ENCODE measurements at regions not wholly inside any gene's neighbourhood (a gene's known extent, or its start where the extent isn't known, plus 50 kb on each side); places are given as distances from the start of the nearest gene placed in this dataset.

DNA sequence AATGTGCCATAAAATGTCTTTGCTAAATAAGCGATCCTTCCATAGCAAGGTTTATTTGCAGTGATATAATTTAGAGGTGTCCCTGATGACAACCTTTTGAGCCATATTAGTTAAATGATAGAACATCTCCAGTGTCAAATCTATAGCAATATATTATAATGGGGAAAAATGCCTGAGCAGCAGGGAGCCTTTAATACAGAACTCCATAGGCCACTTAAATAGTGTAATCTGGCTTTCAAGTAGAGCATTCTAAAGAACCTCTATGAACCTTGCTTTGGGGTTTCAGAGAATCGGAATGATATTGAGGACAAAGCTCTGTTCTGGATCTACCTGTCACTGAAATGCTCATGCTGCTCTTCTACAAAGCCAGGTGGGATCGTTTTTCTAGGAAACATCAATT, 96.7 kb upstream of the MEF2C start:
- TF ChIP-seq, protein P1, sequence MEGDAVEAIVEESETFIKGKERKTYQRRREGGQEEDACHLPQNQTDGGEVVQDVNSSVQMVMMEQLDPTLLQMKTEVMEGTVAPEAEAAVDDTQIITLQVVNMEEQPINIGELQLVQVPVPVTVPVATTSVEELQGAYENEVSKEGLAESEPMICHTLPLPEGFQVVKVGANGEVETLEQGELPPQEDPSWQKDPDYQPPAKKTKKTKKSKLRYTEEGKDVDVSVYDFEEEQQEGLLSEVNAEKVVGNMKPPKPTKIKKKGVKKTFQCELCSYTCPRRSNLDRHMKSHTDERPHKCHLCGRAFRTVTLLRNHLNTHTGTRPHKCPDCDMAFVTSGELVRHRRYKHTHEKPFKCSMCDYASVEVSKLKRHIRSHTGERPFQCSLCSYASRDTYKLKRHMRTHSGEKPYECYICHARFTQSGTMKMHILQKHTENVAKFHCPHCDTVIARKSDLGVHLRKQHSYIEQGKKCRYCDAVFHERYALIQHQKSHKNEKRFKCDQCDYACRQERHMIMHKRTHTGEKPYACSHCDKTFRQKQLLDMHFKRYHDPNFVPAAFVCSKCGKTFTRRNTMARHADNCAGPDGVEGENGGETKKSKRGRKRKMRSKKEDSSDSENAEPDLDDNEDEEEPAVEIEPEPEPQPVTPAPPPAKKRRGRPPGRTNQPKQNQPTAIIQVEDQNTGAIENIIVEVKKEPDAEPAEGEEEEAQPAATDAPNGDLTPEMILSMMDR (IDR thresholded peaks at IDR 0.05; ENCODE audit: poor library complexity, severe bottlenecking): no peak
- TF ChIP-seq, protein P2, sequence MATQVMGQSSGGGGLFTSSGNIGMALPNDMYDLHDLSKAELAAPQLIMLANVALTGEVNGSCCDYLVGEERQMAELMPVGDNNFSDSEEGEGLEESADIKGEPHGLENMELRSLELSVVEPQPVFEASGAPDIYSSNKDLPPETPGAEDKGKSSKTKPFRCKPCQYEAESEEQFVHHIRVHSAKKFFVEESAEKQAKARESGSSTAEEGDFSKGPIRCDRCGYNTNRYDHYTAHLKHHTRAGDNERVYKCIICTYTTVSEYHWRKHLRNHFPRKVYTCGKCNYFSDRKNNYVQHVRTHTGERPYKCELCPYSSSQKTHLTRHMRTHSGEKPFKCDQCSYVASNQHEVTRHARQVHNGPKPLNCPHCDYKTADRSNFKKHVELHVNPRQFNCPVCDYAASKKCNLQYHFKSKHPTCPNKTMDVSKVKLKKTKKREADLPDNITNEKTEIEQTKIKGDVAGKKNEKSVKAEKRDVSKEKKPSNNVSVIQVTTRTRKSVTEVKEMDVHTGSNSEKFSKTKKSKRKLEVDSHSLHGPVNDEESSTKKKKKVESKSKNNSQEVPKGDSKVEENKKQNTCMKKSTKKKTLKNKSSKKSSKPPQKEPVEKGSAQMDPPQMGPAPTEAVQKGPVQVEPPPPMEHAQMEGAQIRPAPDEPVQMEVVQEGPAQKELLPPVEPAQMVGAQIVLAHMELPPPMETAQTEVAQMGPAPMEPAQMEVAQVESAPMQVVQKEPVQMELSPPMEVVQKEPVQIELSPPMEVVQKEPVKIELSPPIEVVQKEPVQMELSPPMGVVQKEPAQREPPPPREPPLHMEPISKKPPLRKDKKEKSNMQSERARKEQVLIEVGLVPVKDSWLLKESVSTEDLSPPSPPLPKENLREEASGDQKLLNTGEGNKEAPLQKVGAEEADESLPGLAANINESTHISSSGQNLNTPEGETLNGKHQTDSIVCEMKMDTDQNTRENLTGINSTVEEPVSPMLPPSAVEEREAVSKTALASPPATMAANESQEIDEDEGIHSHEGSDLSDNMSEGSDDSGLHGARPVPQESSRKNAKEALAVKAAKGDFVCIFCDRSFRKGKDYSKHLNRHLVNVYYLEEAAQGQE (IDR thresholded peaks at IDR 0.05; ENCODE audit: borderline replicate concordance): no peak

Measured in neural cell (in vitro differentiated cells).